MM.1S (cell line): ENCODE measurements at regions not wholly inside any gene's neighbourhood (a gene's known extent, or its start where the extent isn't known, plus 50 kb on each side); places are given as distances from the start of the nearest gene placed in this dataset.

Experiments
- DNase-seq: peaks from one replicate; pipeline ENCODE4 v3.0.0-alpha.2; 2015
- H2AFZ ChIP-seq: fragments of 300-600 bp; sonication (generic); 2 replicates; pipeline ENCODE4 v1.6.0; 2016; ENCODE audit warnings: antibody characterized with exemption, low read length
- H3F3A ChIP-seq: fragments of 300-600 bp; sonication (generic); 2 replicates; pipeline ENCODE4 v1.6.1; 2016; ENCODE audit warnings: mild to moderate bottlenecking, antibody characterized with exemption, low read length, moderate library complexity, mixed read lengths; ENCODE audit not compliant: insufficient read depth
- H3K27ac ChIP-seq: fragments of 300-600 bp; sonication (generic); 2 replicates; pipeline ENCODE4 v1.5.1; 2016; ENCODE audit warnings: mild to moderate bottlenecking, low read length
- H3K27me3 ChIP-seq: fragments of 300-600 bp; sonication (generic); replicated peaks from 2 replicates; pipeline ENCODE4 v1.6.0; 2016; ENCODE audit warnings: low read length; ENCODE audit not compliant: insufficient read depth
- H3K36me3 ChIP-seq: fragments of 300-600 bp; sonication (generic); replicated peaks from 2 replicates; pipeline ENCODE4 v1.6.1; 2016; ENCODE audit warnings: mild to moderate bottlenecking, low read length, mixed read lengths; ENCODE audit not compliant: insufficient read depth
- H3K4me1 ChIP-seq: fragments of 300-600 bp; sonication (generic); 2 replicates; pipeline ENCODE4 v1.6.1; 2016; ENCODE audit warnings: low read length, mixed read lengths
- H3K4me2 ChIP-seq: fragments of 300-600 bp; sonication (generic); 2 replicates; pipeline ENCODE4 v1.6.0; 2016; ENCODE audit warnings: low read depth, low read length
- H3K4me3 ChIP-seq: fragments of 300-600 bp; sonication (generic); 2 replicates; pipeline ENCODE4 v1.5.1; 2016; ENCODE audit warnings: low read length, mixed read lengths
- H3K79me2 ChIP-seq: fragments of 300-600 bp; sonication (generic); 2 replicates; pipeline ENCODE4 v1.6.1; 2016; ENCODE audit warnings: mixed run types, low read length, mixed read lengths
- H3K9ac ChIP-seq: fragments of 300-600 bp; sonication (generic); 2 replicates; pipeline ENCODE4 v1.6.1; 2016; ENCODE audit warnings: low read length, mixed read lengths
- H3K9me2 ChIP-seq: fragments of 300-600 bp; sonication (generic); replicated peaks from 2 replicates; pipeline ENCODE4 v1.6.1; 2016; ENCODE audit warnings: mild to moderate bottlenecking, low read length, mixed read lengths; ENCODE audit not compliant: insufficient read depth
- H3K9me3 ChIP-seq: fragments of 300-600 bp; sonication (generic); replicated peaks from 2 replicates; pipeline ENCODE4 v1.6.1; 2016; ENCODE audit warnings: mild to moderate bottlenecking, low read length, mixed read lengths; ENCODE audit not compliant: insufficient read depth
- H4K20me1 ChIP-seq: fragments of 300-600 bp; sonication (generic); 2 replicates; pipeline ENCODE4 v1.6.1; 2016; ENCODE audit warnings: mild to moderate bottlenecking, low read length, moderate library complexity, mixed read lengths; ENCODE audit not compliant: insufficient read depth
- EZH2 ChIP-seq: fragments of 300-600 bp; sonication (generic); optimal IDR thresholded peaks from 2 replicates; pipeline ENCODE3; 2017; ENCODE audit warnings: low read depth, mild to moderate bottlenecking, antibody characterized with exemption, low read length, mixed read lengths
- EZH2phosphoT487 ChIP-seq: fragments of 300-600 bp; sonication (generic); IDR thresholded peaks from 2 replicates; pipeline ENCODE4 v1.6.1; 2018; ENCODE audit warnings: antibody characterized with exemption, low read length
- TF ChIP-seq, protein P1 (sequence below): fragments of 300-600 bp; sonication (generic); IDR thresholded peaks from 2 replicates; pipeline ENCODE4 v1.5.1; 2016; ENCODE audit warnings: antibody characterized with exemption, low read length, mixed read lengths

DNA sequence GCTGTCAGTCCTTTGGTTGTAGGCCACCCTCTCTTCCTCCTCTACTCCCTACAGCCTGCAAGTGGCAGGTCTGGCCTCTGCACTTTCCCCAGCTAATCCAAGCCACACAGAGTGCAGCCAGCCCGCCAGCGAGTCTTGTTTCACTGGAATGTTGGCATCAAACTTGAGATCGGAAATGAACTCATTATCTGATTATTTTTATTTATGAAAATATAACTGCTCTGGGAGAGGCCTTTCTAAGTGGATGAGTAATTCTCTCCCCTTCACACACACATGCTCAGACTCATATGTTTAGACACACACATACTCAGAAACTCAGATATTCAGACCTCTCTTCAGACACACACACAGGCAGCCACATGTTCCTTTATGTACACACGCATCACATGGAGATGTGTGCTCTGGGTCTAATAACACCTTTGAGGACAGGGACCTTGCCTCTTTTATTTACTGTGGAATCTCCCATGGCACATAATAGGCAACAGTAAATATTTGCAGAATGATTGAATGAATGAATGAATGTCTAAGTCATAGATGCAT lies 151.3 kb downstream of the ZFP36L2 start:
- no peak for DNase-seq
- Histone ChIP-seq H3F3A (no peaks in the 10 kb centered on the region), H3K9me3 (no peaks in the 10 kb centered on the region), H3K4me3 (no peak overlapping the region), H3K36me3 (no peaks in the 10 kb centered on the region), H3K27me3 (no peaks in the 10 kb centered on the region), H3K9me2 (no peaks in the 10 kb centered on the region), H4K20me1 (no peaks in the 10 kb centered on the region), H3K4me2 (no peak overlapping the region), H3K9ac (no peak overlapping the region), H3K79me2 (no peaks in the 10 kb centered on the region), H2AFZ (no peak overlapping the region), H3K27ac (no peak overlapping the region), H3K4me1 (no peaks in the 10 kb centered on the region)
- TF ChIP-seq EZH2 (no peak), EZH2phosphoT487 (no peak)
- TF ChIP-seq, protein P1, sequence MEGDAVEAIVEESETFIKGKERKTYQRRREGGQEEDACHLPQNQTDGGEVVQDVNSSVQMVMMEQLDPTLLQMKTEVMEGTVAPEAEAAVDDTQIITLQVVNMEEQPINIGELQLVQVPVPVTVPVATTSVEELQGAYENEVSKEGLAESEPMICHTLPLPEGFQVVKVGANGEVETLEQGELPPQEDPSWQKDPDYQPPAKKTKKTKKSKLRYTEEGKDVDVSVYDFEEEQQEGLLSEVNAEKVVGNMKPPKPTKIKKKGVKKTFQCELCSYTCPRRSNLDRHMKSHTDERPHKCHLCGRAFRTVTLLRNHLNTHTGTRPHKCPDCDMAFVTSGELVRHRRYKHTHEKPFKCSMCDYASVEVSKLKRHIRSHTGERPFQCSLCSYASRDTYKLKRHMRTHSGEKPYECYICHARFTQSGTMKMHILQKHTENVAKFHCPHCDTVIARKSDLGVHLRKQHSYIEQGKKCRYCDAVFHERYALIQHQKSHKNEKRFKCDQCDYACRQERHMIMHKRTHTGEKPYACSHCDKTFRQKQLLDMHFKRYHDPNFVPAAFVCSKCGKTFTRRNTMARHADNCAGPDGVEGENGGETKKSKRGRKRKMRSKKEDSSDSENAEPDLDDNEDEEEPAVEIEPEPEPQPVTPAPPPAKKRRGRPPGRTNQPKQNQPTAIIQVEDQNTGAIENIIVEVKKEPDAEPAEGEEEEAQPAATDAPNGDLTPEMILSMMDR, result no peak

- H3K9me2 ChIP-seq, result no peaks in the 10 kb centered on the region
- H3K79me2 ChIP-seq, result no peaks in the 10 kb centered on the region
- no peaks in the 10 kb centered on the region for H3F3A ChIP-seq
- H3K4me2 ChIP-seq, result no peak overlapping the region
- no peak overlapping the region for H3K4me3 ChIP-seq
- H3K27ac ChIP-seq, result no peak overlapping the region
- no peak for DNase-seq
- no peaks in the 10 kb centered on the region for H3K9me3 ChIP-seq
- H3K4me1 ChIP-seq, result no peaks in the 10 kb centered on the region
- no peak overlapping the region for H3K9ac ChIP-seq
- no peaks in the 10 kb centered on the region for H4K20me1 ChIP-seq
- no peaks in the 10 kb centered on the region for H3K36me3 ChIP-seq
- no peaks in the 10 kb centered on the region for H3K27me3 ChIP-seq
- TF ChIP-seq EZH2, result no peak
- TF ChIP-seq, protein P1, result no peak
- TF ChIP-seq EZH2phosphoT487, result no peak
- H2AFZ ChIP-seq, result no peak overlapping the region
Measured at GRCh38 chr2:43074592-43075053, 151.8 kb downstream of the ZFP36L2 start.

- Histone ChIP-seq H3K9me2 (no peaks in the 10 kb centered on the region), H3K9ac (no peak overlapping the region), H3K4me1 (no peaks in the 10 kb centered on the region), H2AFZ (no peak overlapping the region), H3K4me3 (no peak overlapping the region), H3K9me3 (no peaks in the 10 kb centered on the region), H3K36me3 (no peaks in the 10 kb centered on the region), H3K79me2 (no peaks in the 10 kb centered on the region), H3F3A (no peaks in the 10 kb centered on the region), H3K27ac (no peak overlapping the region), H3K4me2 (no peak overlapping the region), H4K20me1 (no peaks in the 10 kb centered on the region), H3K27me3 (no peaks in the 10 kb centered on the region)
- TF ChIP-seq EZH2phosphoT487 (no peak), EZH2 (no peak)
- TF ChIP-seq, protein P1, result no peak
- no peak for DNase-seq
Measured at GRCh38 chr2:43074052-43074451, 152.4 kb downstream of the ZFP36L2 start.
